Uterus (tissue), 2 donors: ENCODE measurements at regions not wholly inside any gene's neighbourhood (a gene's known extent, or its start where the extent isn't known, plus 50 kb on each side); places are given as distances from the start of the nearest gene placed in this dataset.

Experiments used
- CTCF ChIP-seq, 4 experiments: fragments of 200-600 bp in 2 of 4; fragments of 450-650 bp in 2 of 4; sonication (generic) in 2 of 4; IDR thresholded peaks; one replicate each; pipeline ENCODE4 v1.5.1; 2016 to 2019; ENCODE audit warnings: antibody characterized with exemption in 4 of 4, mild to moderate bottlenecking in 2 of 4, moderate library complexity in 1 of 4
- POLR2A ChIP-seq, 2 donors: fragments of 450-650 bp; IDR thresholded peaks; one replicate each; pipeline ENCODE4 v1.6.1; 2016; ENCODE audit warnings: antibody characterized with exemption in 2 of 2, mild to moderate bottlenecking in 1 of 2, moderate library complexity in 1 of 2

GRCh38 chr6:80676386-80676785 lies 569.9 kb downstream of the BCKDHB start:
- no peak for TF ChIP-seq CTCF (IDR thresholded peaks at IDR 0.05)
- TF ChIP-seq POLR2A (IDR thresholded peaks at IDR 0.05), result no peak
